ENCODE measurements at regions not wholly inside any gene's neighbourhood (a gene's known extent, or its start where the extent isn't known, plus 50 kb on each side); places are given as distances from the start of the nearest gene placed in this dataset.

GRCh38 chr10:107409522-107409921 is 245.0 kb upstream of the SORCS1 start:
- no peak for DNase-seq (ENCODE audit: low read depth in 2 of 2)

- DNase-seq (ENCODE audit: low read depth in 2 of 2): no peak
Measured at GRCh38 chr10:107398115-107398514, 233.6 kb upstream of the SORCS1 start.

- DNase-seq (ENCODE audit: low read depth in 2 of 2): no peak
Measured at GRCh38 chr10:107391901-107392300, 227.4 kb upstream of the SORCS1 start.

GRCh38 chr10:107390563-107390962 is 226.1 kb upstream of the SORCS1 start:
- DNase-seq (ENCODE audit: low read depth in 2 of 2): no peak

- DNase-seq (ENCODE audit: low read depth in 2 of 2): no peak
Measured at GRCh38 chr10:107383357-107383756, 218.9 kb upstream of the SORCS1 start.

GRCh38 chr10:107379601-107380000 is 215.1 kb upstream of the SORCS1 start:
- DNase-seq (ENCODE audit: low read depth in 2 of 2): no peak

- DNase-seq (ENCODE audit: low read depth in 2 of 2): no peak
Measured at GRCh38 chr10:107371801-107372200, 207.3 kb upstream of the SORCS1 start.

GRCh38 chr10:107364872-107365271 is 200.4 kb upstream of the SORCS1 start:
- no peak for DNase-seq (ENCODE audit: low read depth in 2 of 2)

- no peak for DNase-seq (ENCODE audit: low read depth in 2 of 2)
Measured at GRCh38 chr10:107362306-107362705, 197.8 kb upstream of the SORCS1 start.

- no peak for DNase-seq (ENCODE audit: low read depth in 2 of 2)
Measured at GRCh38 chr10:107357033-107357432, 192.5 kb upstream of the SORCS1 start.

GRCh38 chr10:107356396-107356795 is 191.9 kb upstream of the SORCS1 start:
- DNase-seq (ENCODE audit: low read depth in 2 of 2): no peak

- no peak for DNase-seq (ENCODE audit: low read depth in 2 of 2)
Measured at GRCh38 chr10:107342711-107343110, 178.2 kb upstream of the SORCS1 start.

- no peak for DNase-seq (ENCODE audit: low read depth in 2 of 2)
Measured at GRCh38 chr10:107341281-107341680, 176.8 kb upstream of the SORCS1 start.

GRCh38 chr10:107340326-107340725 is 175.8 kb upstream of the SORCS1 start:
- DNase-seq (ENCODE audit: low read depth in 2 of 2): no peak

- DNase-seq (ENCODE audit: low read depth in 2 of 2): no peak
Measured at GRCh38 chr10:107336061-107336460, 171.6 kb upstream of the SORCS1 start.

- no peak for DNase-seq (ENCODE audit: low read depth in 2 of 2)
Measured at GRCh38 chr10:107317592-107317991, 153.1 kb upstream of the SORCS1 start.

- no peak for DNase-seq (ENCODE audit: low read depth in 2 of 2)
Measured at GRCh38 chr10:107303203-107303602, 138.7 kb upstream of the SORCS1 start.

- DNase-seq (ENCODE audit: low read depth in 2 of 2): no peak
Measured at GRCh38 chr10:107299606-107300005, 135.1 kb upstream of the SORCS1 start.

- DNase-seq (ENCODE audit: low read depth in 2 of 2): no peak
Measured at GRCh38 chr10:107284187-107284586, 119.7 kb upstream of the SORCS1 start.

- DNase-seq (ENCODE audit: low read depth in 2 of 2): no peak
Measured at GRCh38 chr10:107280293-107280692, 115.8 kb upstream of the SORCS1 start.

- DNase-seq (ENCODE audit: low read depth in 2 of 2): no peak
Measured at GRCh38 chr10:107277591-107277990, 113.1 kb upstream of the SORCS1 start.

- DNase-seq (ENCODE audit: low read depth in 2 of 2): no peak
Measured at GRCh38 chr10:107275806-107276205, 111.3 kb upstream of the SORCS1 start.

- no peak for DNase-seq (ENCODE audit: low read depth in 2 of 2)
Measured at GRCh38 chr10:107269626-107270025, 105.1 kb upstream of the SORCS1 start.

- no peak for DNase-seq (ENCODE audit: low read depth in 2 of 2)
Measured at GRCh38 chr10:107264742-107265141, 100.2 kb upstream of the SORCS1 start.

- DNase-seq (ENCODE audit: low read depth in 2 of 2): no peak
Measured at GRCh38 chr10:107244122-107244521, 79.6 kb upstream of the SORCS1 start.
